ENCODE measurements at regions not wholly inside any gene's neighbourhood (a gene's known extent, or its start where the extent isn't known, plus 50 kb on each side); places are given as distances from the start of the nearest gene placed in this dataset.

DNA sequence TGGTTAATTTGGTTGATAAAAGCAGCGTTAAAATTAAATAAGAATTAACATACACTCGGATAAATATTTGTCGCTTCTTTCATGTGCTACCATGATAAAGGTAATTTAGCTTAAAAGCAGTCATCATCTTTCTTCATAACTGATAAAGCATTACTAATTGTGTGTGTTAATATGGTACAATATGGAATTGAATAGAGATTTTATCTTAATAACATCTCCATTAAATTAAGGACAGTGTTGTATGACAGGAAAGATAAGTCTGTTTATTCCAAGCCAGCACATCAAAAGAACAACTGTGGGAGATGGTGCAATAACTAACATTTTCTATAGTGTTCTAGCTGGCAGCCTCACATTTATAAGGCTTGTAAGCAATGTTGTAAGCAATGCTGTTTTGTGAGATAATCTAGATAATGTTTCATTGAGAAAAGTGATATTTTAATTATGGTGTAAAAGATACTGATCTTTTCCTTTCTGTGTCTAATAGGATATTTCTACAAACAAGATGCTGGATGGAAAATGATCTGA lies 64.4 kb upstream of the AFF3 start:
- no peak for TF ChIP-seq POLR2A (IDR thresholded peaks at IDR 0.05; ENCODE audit: low read depth, low read length)
- TF ChIP-seq CTCF (conservative IDR thresholded peaks at IDR 0.05; ENCODE audit: low read depth, low read length), result no peak
- no peak for TF ChIP-seq CEBPB (IDR thresholded peaks at IDR 0.05; ENCODE audit: low read depth, low read length)
- TF ChIP-seq FOS (IDR thresholded peaks at IDR 0.05; ENCODE audit: low read depth, low read length), result no peak
- TF ChIP-seq RAD21 (IDR thresholded peaks at IDR 0.05; ENCODE audit: low read length), result no peak
- TF ChIP-seq BHLHE40 (IDR thresholded peaks at IDR 0.05; ENCODE audit: low read depth, low read length), result no peak
- TF ChIP-seq RFX5 (IDR thresholded peaks at IDR 0.05; ENCODE audit: low read depth, low read length), result no peak

Measured in IMR-90 (cell line).